ENCODE measurements at regions not wholly inside any gene's neighbourhood (a gene's known extent, or its start where the extent isn't known, plus 50 kb on each side); places are given as distances from the start of the nearest gene placed in this dataset.
"Not testable (repeated sequence)": the region's sequence is repeated elsewhere in the genome, so short reads cannot be mapped to it uniquely, and the experiment has no call there.

DNA sequence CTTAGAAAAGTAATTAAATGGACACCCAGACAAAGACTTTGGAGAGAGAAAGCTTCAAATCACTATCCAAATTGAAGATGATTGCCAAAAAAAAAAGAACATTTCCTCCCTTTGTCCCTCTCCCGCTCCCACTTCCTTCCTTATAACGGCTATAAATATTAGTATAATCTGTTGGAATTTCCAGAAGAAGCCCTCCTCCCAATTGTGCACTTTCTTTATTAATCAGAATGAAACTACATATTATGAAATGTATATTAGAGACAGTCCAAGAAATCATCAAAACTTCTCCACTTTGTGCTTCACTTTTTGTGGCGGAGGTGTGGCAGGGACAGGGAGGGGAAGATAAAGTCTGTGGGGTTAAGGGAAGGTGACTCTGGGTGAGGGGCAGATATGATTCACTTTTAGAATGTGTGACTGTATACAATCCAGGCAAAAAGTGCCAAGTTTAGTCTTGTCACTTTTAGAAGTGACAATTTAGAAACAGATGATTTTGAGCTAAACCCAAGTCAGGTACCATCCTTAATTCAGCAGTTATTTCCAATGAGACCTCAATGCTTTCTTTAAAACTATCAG lies 195.0 kb upstream of the MARCKS start:
- no peak for DNase-seq (ENCODE audit: low read depth in 2 of 2)

DNA sequence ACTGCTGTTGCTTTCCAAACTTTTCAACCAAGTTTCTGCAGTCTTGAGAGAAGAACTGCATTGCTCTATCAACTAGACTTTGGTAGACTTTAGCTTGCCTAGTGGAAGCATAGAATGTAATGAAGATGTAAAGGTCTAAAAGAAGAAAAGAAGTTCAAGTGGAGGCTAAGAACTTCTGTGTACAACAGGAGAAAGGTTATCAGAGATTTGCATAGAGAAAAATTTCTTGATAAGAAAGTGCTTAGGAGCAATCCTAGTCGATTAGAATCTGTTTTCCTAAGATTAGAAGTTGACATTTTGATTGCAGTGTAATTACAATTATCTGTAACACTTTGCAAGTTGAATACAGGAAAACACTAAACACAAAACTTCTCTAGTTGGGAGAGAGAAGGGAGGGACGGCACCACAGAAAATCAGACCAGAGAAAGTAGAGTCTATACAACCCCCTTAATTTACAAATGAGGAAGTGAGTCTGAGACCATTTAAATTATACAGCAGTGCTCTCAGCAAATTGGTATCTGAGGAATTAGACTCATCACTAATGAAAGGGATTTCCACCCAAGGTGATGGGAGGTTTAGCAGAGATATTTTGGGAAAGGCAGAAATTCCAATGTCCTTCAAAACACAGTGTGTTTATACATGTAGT lies 194.3 kb upstream of the MARCKS start:
- DNase-seq (ENCODE audit: low read depth in 2 of 2) = no peak

DNA sequence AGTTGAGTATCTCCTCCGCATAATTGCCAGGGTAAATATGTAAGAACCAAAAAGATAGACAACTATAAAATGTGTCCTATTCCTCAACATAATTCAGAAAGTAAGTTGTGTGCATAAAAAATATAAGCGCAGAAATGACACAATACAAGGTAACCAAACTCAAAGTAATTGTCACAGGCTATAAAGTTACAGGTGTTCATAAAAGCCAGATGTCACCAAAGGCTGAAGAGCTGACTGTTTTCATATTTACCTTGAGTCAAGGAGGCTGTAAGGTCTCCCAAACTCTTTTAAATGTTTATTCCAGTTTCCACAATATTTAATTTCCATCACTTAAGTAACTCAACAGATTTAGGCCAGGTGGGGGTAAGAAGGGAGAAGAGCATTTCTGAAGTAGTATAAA lies 192.2 kb upstream of the MARCKS start:
- no peak for DNase-seq (ENCODE audit: low read depth in 2 of 2)

DNA sequence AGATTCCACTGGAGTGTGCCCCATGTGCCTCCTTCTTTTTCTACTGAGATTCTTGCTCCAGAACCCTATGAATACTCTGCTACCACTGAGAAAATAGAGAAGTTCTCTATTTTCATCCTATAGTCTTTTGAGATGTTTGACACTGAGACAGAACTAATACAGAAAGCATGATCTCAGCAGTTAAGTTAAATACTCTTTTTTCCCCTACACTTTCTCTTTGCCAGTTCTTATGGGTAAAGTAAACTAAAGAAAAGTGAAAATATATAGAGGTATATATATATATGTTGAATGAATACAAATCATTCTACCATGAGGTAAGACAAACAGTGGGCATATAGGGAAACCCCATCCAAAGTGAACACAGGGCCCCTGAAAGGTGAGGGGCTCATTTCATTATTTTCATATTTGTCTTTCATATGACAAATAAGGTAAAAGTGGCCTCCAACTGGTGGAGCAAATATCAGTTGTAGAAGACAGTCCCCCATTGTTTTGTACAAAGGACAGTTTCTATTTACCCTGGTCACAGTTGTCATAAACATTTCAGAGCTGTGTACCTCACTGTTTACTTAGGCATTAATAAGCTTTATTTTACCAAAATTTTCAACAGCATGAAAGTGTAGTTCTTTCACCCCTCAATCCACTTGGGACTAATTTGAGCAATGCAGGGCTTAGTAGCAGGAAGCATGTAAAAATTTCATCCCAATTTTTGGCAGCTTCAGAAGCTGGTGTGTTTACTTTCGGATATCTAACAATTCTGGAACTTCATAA lies 188.3 kb upstream of the MARCKS start:
- DNase-seq (ENCODE audit: low read depth in 2 of 2) = no peak

DNA sequence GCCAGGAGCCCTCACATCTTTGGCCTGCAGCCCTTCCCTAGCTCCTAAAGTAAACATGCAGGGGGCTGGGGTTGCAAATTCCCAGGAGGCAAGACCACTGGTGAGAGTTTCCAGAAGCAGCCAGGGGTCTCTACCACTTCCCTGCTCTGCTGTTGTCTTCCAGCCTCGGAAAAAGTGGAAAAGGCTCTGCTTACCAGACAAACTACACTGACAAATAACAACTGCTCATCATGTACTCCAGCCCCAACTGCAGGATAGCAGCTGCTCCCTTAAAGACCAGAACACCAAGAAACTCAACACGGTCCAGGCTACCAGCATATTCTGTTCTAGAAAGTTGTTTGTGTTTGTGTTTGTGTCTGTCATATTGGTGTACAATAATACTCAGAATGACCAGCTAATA lies 187.5 kb upstream of the MARCKS start:
- DNase-seq (ENCODE audit: low read depth in 2 of 2) = no peak

DNA sequence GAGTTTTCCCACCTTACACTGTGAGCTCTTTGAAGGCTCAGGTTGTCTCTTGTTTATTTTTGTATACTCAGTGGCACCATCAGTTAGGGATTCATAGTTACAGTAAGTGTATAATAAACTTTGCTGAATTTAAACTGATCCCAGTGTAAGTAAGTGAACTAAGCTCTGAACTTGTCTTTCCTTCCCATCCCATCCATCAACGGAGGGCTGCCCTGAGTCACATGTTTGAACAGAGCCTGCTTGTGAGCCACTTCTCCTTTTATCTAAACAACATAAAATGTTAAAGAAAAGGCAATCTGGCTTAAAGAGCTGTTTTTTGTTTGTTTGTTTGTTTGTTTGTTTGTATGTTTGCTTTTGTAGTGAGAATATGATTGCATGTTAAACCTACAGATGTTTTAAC lies 185.7 kb upstream of the MARCKS start:
- DNase-seq (ENCODE audit: low read depth in 2 of 2) = no peak

DNA sequence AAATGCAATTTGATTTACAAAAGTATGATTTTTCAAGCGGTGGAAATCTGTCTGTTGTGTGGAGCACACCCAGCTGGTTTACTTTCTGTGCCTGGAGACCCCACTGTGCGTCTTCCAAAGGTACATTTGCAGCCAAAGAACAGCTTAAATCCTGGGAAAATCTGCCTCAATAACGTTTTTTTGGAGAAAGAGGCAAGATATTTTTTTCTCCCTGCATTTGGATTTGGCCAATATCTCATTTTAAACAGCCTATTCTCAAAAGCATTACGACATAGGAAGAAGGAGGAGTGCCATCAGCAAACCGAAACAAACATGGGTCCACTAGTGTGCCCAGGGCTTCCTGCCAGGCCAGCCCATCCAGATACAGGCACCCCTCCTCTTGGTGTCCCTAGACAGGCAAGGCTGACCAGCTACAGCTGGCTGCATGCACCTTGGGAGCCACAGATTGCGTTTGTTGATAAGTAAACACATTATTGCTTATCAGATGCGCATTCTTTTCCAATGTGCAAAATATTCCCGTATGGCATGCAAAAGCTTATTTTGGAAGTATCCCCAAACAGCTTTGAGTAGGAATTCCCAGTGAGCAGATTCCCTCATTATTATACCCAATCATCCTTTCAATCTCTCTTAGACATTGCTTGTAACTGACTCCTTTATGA lies 184.5 kb upstream of the MARCKS start:
- no peak for DNase-seq (ENCODE audit: low read depth in 2 of 2)

DNA sequence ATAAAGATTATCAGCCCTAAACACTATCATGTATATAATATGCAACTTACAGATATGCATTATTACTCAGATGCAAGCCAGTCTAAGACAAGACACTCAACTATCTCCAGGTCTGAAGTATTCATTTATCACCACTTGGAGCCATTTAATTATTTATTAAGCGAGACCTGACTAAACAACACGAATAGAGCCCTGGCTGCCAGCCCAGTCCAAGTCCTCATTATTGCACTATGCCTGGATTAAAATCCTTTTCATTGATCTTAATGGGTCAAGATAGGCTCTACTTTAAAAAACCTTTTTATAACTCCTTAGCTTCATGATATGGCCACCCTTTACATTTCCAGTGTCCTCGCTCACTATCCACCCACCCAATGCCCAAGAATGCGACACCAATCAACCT lies 183.1 kb upstream of the MARCKS start:
- no peak for DNase-seq (ENCODE audit: low read depth in 2 of 2)

DNA sequence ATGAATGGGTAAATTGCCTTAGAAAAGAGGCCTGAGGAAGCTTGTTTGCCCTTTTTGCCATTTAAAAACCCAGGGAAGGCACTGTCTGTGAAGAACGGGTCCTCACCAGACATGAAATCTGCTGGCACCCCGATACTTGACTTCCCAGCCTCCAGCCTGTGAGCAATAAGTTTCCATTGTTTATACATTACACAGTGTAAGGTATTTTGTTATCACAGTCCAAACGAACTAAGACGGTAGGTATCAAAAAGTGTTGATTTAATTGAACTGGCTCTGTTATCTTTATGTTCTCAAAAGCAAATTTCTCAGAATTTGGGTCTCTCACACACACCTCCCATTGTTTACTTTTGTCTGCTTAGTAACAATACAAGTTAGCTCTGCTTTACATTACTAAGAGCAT lies 181.1 kb upstream of the MARCKS start:
- no peak for DNase-seq (ENCODE audit: low read depth in 2 of 2)

DNA sequence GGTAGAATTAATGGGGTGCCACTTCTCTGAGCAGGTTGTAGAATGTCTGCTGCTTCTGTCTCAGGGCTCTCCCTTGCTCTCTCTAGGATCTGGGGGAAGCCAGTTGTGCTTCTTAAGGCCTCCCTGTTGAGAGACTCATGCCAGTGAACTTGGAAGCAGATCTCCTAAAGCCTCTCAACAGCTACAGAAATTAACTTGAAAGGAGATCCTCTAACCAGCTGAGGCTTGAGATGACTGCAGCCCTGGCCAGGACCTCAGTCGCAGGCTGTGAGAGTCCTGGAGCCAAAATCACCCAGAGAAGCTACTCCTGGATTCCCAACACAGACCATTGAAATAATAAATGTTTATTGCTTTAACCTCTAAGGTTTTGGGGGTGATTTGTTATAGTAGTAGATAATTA lies 180.2 kb upstream of the MARCKS start:
- DNase-seq (ENCODE audit: low read depth in 2 of 2) = no peak

DNA sequence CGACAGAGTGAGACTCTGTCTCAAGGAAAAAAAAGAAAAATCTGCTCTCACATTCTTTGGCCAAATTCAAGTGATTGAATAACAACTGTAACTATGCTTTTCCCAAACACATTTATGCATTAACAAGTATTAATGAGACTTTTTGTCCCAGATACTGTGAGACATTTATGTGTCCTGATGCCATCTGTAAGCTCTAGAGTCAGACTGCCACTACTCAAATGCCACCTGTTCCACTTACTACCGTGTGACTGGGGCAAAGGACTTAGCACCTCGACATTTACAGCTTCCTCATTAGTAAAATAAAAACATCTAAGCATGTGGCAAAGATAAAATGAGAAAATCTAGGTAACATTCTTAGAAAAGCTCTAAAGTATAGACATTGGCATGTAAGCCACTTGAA lies 178.1 kb upstream of the MARCKS start:
- no peak for DNase-seq (ENCODE audit: low read depth in 2 of 2)

DNA sequence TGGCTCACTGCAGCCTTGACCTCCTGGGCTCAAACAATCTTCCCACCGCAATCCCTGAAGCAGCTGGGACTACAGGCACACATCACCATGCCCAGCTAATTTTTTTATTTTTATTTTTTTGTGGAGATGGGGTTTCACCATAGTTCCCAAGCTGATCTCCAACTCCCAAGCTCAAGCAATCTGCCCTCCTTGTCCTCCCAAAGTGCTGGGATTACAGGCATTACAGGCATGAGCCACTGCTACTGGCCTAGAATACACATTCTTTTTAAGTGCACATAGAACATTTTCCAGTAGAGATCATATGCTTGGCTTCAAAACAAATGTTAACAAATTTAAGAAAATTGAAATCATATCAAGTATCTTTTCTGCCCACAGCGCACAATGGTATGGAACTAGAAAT lies 176.8 kb upstream of the MARCKS start:
- no peak for DNase-seq (ENCODE audit: low read depth in 2 of 2)

DNA sequence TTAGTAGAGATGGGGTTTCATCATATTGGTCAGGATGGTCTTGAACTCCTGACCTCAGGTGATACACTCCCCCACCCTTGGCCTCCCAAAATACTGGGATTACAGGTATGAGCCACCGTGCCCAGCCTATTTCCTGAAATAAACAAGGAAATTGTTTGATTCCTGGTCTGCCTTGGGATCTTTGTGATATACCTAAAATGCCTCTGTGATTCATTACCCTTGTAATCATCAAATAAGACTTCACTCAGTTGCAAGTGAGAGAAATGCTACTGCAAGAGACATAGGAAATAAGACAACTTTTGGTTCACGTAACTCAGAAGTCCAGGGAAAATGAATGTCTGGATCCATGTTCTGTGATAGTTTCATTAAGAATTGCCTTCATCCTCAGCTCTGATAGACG lies 173.2 kb upstream of the MARCKS start:
- DNase-seq (ENCODE audit: low read depth in 2 of 2) = no peak

DNA sequence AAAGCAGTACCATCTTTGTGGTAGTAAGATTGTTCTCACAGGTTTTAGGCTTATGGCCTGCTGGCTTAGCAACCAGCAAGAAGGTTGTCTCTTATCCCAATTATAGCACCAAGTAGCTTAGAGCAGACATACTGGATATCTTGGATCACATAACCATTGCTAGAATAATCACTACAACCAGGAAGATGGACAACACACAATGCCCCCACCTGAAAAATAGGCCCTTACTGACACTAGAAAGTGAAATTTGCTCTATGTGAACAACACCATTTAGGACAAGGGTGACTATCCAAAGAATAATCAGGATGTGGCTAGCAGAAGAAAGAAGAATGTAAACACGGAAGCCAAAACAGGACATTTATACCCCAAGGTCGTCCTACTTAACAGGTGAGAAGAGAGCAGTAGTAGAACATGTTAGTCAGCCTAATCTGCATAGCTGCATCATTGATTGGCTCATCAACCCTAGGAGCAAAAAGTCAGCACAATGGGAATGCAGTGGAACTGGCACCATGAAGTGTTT lies 172.7 kb upstream of the MARCKS start:
- no peak for DNase-seq (ENCODE audit: low read depth in 2 of 2)

DNA sequence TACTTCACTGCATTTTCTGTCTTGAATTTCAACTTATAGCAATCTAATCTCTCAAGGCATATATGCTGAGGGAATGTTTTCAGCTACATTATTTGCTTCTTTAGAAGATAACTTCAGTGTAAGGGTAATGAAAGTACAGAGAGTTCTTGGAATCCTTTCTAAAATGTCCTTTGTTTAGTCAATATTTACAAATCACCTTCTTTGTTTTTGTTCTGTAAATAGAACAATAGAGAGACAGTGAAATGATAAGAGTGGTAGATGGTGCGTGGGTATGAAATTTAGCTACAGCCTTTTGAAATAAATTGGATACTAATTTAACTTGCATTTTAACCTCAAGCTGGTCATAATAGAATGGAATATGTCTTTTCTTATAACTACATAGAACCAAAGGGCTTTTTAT lies 171.1 kb upstream of the MARCKS start:
- DNase-seq (ENCODE audit: low read depth in 2 of 2) = no peak

DNA sequence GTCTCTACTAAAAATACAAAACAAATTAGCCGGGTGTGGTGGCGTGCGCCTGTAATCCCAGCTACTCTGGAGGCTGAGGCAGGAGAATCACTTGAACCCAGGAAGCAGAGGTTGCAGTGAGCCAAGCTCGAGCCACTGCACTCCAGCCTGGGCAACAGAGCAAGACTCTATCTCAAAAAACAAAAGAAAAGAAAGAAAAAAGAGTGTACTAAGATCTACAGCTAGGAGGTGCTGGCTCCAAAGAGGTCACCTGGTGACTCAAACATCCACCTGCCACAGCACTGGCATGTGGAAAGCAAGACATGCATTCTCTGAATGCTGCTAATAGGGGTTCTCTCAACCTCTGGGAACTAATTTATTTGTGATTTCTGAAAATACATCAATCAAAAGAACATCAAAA lies 167.5 kb upstream of the MARCKS start:
- not testable (repeated sequence) for DNase-seq (ENCODE audit: low read depth in 2 of 2)

DNA sequence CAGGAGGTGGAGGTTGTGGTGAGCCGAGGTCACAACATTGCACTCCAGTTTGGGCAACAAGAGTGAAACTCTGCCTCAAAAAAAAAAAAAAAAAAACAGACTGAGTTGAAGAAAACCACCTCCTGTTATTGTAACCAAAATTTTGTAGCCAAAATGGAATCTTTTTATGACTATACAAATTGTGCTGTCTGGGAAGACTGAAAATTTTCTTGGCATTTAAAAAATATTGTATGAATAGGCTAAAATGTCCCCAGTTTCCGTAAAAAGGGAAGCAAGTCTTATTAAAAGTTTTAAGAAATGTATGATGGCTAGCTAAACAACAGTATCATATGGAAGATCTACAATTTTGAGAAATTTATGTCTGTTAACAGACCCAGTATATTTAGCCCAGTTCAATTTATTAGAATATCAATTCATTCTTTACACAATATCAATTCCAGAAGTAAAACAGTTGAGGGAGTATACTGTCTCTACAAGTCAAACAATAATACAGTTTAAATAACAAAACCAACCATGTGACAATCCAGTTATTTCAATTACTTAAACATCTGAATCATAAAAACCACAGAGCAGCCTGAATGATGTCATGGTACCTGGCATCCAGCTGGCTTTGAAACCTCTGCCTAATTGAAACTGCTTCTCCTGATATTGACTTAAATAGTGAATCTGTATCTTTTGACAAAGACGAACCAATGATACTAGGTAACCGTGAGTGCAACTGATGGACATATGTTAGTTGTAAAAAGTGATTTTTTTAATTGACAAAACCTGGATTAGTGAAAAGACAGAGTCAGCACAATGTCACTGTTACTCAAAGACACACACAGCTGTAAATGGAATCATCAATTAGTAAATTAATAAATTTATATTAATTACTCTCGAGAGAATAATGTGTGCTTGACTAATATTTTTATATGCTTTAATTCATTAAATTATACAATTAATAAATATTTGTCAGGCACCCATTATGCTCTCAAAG lies 166.6 kb upstream of the MARCKS start:
- DNase-seq (ENCODE audit: low read depth in 2 of 2) = no peak

DNA sequence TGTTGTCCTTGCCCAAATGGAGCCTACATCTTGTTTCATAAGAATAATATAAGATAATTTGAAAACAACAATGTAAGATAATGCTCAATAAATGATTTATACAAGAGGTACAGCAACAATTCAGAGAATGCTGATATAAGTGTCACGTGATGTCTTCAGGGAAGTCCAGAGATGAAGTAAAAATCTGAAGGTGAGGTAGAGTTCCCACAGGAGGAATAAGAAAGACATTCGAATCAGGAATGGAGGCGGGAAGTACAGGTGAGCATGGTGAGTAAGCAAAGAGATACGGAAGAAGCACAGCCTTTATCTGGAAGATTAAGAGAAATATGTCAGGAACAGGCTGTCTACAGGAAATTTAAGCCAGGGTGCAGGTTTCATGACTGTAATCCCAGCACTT lies 165.9 kb upstream of the MARCKS start:
- no peak for DNase-seq (ENCODE audit: low read depth in 2 of 2)

DNA sequence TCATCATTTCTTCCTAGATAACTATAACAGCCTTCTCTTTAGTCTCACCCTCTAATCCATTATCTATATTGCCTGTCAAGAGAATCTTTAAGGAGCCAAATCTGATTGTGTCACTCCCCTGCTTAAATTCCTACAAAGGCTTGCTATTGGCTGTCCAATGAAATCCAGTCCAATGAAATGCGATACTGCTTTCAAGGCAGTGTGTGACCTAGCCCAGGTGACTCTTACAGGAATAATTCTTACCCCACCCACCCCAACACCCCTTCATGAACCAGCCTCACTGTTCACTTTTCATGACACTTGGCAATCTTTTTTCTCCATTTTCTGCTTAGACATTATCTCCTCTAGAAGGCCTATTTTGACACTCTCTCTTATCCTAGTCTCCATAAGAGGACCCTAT lies 163.3 kb upstream of the MARCKS start:
- no peak for DNase-seq (ENCODE audit: low read depth in 2 of 2)

DNA sequence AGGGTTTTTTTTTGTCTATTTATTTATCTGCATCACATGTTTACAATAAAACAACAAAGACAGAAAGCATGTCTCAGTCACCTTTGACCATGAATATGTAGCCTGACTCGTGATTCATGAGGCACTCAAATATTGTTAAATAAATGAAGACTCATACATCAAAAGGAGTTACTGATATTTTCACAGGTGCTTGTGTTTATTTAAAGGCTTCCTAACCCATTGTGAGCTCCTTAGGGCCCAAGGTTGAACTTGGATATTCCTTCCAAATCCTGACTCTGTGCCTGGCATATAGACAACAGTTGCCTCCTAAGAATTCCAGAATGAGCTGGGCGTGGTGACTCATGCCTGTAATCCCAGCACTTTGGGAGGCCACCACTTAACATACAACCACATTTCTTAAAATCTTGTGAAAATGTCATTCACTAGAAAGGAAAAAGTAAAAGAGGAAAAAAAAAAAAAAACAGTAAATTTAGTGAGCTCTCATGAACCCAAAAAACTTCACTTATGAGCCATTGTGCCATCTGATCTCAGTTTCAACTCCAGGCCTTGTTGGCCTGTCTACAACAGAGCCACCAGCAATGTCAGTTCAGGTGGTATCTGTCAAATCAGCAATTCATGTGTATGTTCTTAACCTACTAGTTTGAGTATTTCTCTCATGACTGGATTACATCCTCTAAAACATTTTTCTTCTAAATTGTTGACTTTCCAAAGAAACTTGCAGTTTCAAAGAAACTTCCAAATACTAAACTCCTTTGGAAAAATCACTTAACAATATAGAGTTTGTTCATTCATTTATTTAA lies 162.7 kb upstream of the MARCKS start:
- DNase-seq (ENCODE audit: low read depth in 2 of 2) = no peak

DNA sequence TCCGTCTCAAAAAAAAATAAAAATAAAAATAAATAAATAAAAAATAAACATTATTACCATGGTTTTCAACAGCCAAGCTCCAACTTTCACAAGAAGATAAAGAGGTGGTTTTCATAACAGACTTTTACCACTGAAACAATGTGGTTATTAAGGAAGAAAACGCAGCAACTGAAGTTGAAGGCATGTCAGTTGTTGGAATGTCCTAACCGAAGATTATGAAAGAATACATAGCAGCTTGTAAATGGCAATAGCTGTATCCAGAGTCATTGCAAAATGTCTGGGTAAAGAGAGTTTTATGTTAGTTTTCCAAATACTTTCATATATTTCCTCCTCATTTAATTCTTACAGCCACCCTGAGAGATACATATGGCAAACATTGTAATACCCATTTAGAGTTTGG lies 161.6 kb upstream of the MARCKS start:
- DNase-seq (ENCODE audit: low read depth in 2 of 2) = no peak

All from stimulated activated CD4-positive, alpha-beta T cell treated with anti-CD3 and anti-CD28 coated beads, Interleukin-1b, Interleukin-23, amount 100 ng/mL, for 4 hours (primary cell).